ENCODE measurements at regions not wholly inside any gene's neighbourhood (a gene's known extent, or its start where the extent isn't known, plus 50 kb on each side); places are given as distances from the start of the nearest gene placed in this dataset.
"Not testable (repeated sequence)": the region's sequence is repeated elsewhere in the genome, so short reads cannot be mapped to it uniquely, and the experiment has no call there.

GRCh38 chr2:87446313-87446696 lies 301.6 kb upstream of the PLGLB2 start:
- TF ChIP-seq ZNF766 (CRISPR knock-in tag; IDR thresholded peaks at IDR 0.05; ENCODE audit: borderline replicate concordance); MTA1 (CRISPR knock-in tag; IDR thresholded peaks at IDR 0.05; ENCODE audit: borderline replicate concordance); TAF1 (CRISPR knock-in tag; IDR thresholded peaks at IDR 0.05); ZNF256 (CRISPR knock-in tag; conservative IDR thresholded peaks at IDR 0.05); BRCA1 (CRISPR knock-in tag; IDR thresholded peaks at IDR 0.05): not testable (repeated sequence)
- TF ChIP-seq, protein P1, sequence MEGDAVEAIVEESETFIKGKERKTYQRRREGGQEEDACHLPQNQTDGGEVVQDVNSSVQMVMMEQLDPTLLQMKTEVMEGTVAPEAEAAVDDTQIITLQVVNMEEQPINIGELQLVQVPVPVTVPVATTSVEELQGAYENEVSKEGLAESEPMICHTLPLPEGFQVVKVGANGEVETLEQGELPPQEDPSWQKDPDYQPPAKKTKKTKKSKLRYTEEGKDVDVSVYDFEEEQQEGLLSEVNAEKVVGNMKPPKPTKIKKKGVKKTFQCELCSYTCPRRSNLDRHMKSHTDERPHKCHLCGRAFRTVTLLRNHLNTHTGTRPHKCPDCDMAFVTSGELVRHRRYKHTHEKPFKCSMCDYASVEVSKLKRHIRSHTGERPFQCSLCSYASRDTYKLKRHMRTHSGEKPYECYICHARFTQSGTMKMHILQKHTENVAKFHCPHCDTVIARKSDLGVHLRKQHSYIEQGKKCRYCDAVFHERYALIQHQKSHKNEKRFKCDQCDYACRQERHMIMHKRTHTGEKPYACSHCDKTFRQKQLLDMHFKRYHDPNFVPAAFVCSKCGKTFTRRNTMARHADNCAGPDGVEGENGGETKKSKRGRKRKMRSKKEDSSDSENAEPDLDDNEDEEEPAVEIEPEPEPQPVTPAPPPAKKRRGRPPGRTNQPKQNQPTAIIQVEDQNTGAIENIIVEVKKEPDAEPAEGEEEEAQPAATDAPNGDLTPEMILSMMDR (CRISPR knock-in tag; IDR thresholded peaks at IDR 0.05): not testable (repeated sequence)
